GM18868 (cell line): ENCODE measurements at regions not wholly inside any gene's neighbourhood (a gene's known extent, or its start where the extent isn't known, plus 50 kb on each side); places are given as distances from the start of the nearest gene placed in this dataset.
A peak's percentile ranks its signal among the peaks of the same experiment; 100 is the strongest.

ENCODE experiments used
- ATAC-seq: cut with Tn5 transposase; IDR thresholded peaks from one replicate; pipeline ENCODE4 v1.9.1; 2021; ENCODE audit warnings: mild to moderate bottlenecking, moderate library complexity; ENCODE audit not compliant: unreplicated experiment

DNA sequence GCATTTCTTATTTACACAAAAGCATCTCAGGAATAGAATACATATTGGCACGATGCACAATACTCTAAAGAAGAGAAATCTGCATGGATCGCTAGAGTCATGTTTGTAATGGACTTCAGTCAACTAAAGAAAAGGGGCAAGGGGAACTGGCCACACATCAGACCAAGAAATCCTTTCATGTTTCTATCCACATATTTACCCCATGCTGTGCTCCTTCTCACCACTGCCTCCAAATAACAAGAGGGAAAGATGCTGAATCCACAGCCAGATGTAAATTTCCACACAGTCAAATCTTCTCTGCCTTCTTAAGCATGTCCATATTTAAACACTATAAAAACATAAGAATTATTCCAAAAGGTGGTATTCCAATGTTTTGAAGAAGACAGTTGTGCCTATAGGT, 67.6 kb downstream of the COX18 start:
- no peak for ATAC-seq

- no peak for ATAC-seq
These were observed 72.1 kb downstream of the COX18 start for GRCh38 chr4:72997409-72997808.

DNA sequence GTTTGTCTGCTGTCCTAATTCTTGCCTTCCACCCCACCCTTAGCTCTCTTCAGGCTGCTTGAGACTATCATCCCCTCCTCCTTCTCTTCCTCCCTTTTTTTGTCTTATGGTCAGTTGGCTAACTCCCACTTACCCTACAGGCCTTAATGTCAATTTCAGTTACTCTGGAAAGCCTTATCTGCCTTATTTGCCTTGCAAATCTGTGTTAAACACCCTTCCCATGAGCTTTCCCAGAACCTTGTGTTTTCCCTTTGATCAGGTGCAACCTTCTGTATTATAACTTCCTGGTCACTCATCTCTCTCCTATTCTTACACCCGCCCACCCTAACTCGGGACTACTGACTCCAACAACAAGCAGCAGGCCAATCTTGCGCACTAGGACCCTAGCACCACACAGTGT, 74.8 kb downstream of the COX18 start:
- no peak for ATAC-seq

GRCh38 chr4:72993876-72994275, 75.6 kb downstream of the COX18 start:
- no peak for ATAC-seq

GRCh38 chr4:72991873-72992272, 77.6 kb downstream of the COX18 start:
- ATAC-seq: no peak

GRCh38 chr4:72987741-72988729, 81.5 kb downstream of the COX18 start:
- no peak for ATAC-seq

- ATAC-seq: peak; percentile 88
These were observed 85.2 kb downstream of the COX18 start for GRCh38 chr4:72984351-72984750.

GRCh38 chr4:72983709-72984108, 85.8 kb downstream of the COX18 start:
- ATAC-seq: peak; percentile 6

GRCh38 chr4:72977936-72978485, 91.5 kb downstream of the COX18 start:
- no peak for ATAC-seq

- ATAC-seq: no peak
These were observed 94.1 kb downstream of the COX18 start for GRCh38 chr4:72975488-72975784.

GRCh38 chr4:72974694-72975487, 94.6 kb downstream of the COX18 start:
- peak; percentile 66 for ATAC-seq

DNA sequence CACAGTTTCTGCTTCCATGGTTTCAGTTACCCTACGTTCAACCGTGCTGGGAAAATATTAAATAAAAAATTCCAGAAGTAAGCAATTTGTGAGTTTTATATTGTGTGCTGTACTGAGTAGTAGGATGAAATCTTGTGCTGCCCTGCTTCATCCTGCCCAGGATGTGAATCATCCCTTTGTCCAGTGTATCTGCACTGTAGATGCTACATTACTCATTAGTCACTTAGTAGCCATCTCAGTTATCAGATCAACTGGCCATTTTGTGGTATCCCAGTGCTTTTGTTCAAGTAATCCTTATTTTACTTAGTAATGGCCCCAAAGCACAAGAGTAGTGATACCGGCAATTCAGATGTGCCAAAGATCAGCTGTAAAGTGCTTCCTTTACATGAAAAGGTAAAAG, 97.9 kb downstream of the COX18 start:
- no peak for ATAC-seq

DNA sequence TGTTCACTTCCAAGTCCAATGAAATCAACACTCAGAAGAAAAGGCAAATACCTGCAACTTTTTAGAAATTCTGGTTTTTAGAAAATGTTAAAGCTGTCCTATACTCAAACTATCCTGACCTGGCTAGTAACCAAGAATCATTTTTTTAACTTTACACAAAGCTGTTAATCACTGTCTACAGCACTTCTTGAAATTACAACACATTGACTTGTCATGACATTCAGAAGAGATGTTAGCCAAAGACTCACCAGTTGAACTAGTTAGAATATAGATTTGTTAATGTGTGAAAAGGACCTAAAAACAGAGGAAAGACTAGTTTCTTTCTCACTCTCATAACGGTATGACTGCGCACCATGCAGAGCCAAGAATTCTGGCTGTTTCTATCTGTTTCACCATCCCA, 98.8 kb downstream of the COX18 start:
- no peak for ATAC-seq

DNA sequence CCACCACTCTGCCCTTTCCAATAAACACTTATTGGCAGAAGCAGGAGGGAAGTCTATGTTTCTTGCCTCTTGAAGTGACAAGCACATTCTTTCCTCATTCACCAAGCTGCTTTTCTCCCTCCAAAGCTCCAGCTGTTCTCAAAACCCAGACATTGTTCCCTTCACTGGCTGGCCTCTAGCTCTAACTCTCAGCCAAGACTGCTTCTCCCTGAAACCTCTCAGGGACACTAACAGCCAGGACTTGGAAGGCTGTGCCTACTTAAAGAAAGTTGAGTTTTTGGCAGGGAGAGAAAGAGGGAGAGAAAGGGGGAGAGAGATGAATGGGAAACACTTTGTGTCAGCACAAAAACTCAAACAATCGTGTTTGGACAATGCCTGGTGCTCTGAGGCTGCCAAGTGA, 99.5 kb downstream of the COX18 start:
- ATAC-seq: no peak

- peak; percentile 93 for ATAC-seq
These were observed 102.9 kb downstream of the COX18 start for GRCh38 chr4:72966652-72967051.

GRCh38 chr4:72959411-72959810, 110.1 kb downstream of the COX18 start:
- no peak for ATAC-seq

DNA sequence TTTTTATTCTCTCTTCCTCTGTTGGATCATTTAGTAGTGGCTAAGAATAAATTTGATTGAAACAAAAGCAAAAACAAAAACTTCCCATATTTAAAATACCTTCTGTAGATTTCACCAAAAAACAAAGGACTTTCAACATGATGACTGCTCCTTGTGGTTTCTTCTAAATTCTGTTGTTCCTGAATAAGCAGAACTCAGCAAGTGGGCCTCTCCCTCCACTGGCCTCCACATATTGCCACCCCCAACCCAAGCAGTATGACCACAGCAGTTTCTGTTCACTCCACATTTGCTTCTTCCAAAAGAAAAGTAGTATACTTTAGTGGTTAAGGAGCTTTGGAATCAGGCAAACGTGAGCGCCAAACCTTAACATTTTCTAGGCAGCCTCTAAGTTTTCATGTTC, 114.7 kb downstream of the COX18 start:
- ATAC-seq: no peak

DNA sequence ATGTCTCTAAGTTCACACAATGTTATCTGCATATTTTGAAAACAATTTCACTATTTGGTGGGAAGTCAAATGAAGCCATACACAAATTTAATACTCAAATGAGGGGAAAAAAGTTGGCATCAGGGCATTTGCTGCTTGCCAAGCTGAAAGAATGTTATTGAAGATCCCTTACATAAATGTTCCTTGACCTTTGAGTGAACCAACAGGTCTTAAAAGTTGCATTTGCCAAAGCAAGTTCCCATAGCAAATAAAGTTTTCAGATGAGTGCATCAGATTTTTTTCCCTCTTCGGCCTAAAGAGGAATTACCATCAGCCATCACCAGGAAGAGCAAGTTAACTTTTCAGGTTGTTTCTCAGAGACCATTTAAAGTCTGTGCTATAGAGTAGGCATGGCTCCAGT, 115.9 kb downstream of the COX18 start:
- no peak for ATAC-seq

- peak; percentile 34 for ATAC-seq
These were observed 117.9 kb downstream of the COX18 start for GRCh38 chr4:72951628-72952027.

DNA sequence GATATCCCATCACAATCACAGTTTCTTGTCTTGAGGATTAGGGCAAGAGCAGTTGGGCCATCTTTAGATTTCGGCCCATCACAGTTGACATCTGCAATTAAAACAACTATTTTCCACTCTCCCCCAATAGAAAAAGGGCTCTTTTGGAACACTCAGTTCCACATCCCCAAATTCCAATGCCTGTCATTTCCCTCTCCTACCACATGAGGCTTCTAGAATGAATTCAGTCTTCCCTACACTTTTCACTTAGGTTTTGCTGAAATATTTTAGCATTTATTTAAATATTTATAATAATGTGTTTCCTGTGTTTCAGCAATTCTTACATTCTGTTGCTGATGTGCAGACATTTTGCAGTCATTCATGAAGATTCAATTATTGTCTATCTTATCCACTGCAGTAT, 118.4 kb downstream of the COX18 start:
- ATAC-seq: peak; percentile 26

DNA sequence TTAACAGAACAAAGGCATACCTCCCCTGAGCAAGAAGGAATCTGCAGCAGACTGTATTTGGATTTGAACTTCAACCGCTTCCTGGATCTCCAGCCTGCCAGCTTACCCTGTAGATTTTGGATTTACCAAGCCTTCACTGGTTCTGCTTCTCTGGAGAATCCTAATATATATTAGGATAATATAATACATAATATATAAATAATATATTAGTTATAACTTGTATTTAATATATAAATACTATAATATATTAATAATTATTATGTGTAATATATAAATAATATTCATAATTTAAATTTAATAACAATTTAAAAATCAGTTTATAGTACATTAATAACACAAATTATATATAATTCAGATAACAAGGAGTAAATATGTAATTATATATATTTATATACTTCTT, 121.4 kb downstream of the COX18 start:
- ATAC-seq: no peak
